T-cell (primary cell): ENCODE measurements at regions not wholly inside any gene's neighbourhood (a gene's known extent, or its start where the extent isn't known, plus 50 kb on each side); places are given as distances from the start of the nearest gene placed in this dataset.
"Not testable (repeated sequence)": the region's sequence is repeated elsewhere in the genome, so short reads cannot be mapped to it uniquely, and the experiment has no call there.

Experiments used
- ATAC-seq, 4 experiments: fragments of 200-7000 bp in 3 of 4; fragments of 150-1000 bp in 1 of 4; cut with Tn5 transposase; replicated peaks in 1 of 4; 1 replicate in 3 of 4; 2 replicates in 1 of 4; pipeline ENCODE4 v1.10.0; 2021; ENCODE audit warnings: moderate library complexity in 3 of 4, mild to moderate bottlenecking in 2 of 4, moderate number of reproducible peaks in 1 of 4
- CTCF ChIA-PET, 2 donors: fragments of 300-600 bp; sonication (Branson Sonifier 250); formaldehyde crosslinking; loops; one replicate each; lab custom pipeline; 2022; ENCODE audit warnings: antibody characterized with exemption in 2 of 2; lab: Charles Lee
- POLR2A ChIA-PET, 2 donors: fragments of 300-600 bp; sonication (Branson Sonifier 250); formaldehyde crosslinking; loops; one replicate each; lab custom pipeline; 2022; ENCODE audit warnings: antibody characterized with exemption in 2 of 2; lab: Charles Lee
- DNase-seq, 35 experiments: peaks; one replicate each; pipeline versions ENCODE4 v3.0.0 to v3.0.0-alpha.2; 2013 to 2023
- H3K27ac ChIP-seq: one replicate; pipeline ENCODE4 v1.5.1; 2013; ENCODE audit warnings: low read length
- H3K27me3 ChIP-seq, 2 experiments: replicated peaks in 1 of 2; 1 replicate in 1 of 2; 2 replicates in 1 of 2; pipeline versions ENCODE4 v1.6.1 to v1.7.0; 2013; ENCODE audit warnings: low read length in 1 of 2, mixed read lengths in 1 of 2; ENCODE audit not compliant: control insufficient read depth in 2 of 2, insufficient read depth in 2 of 2; ENCODE audit errors: extremely low read depth in 1 of 2
- H3K36me3 ChIP-seq, 2 donors: 1 replicate in 1 of 2; 2 replicates in 1 of 2; pipeline versions ENCODE4 v1.6.1 to v1.7.0; 2013; ENCODE audit warnings: low read length in 1 of 2; ENCODE audit not compliant: control insufficient read depth in 2 of 2, insufficient read depth in 1 of 2; ENCODE audit errors: extremely low read depth in 1 of 2
- H3K4me1 ChIP-seq, 2 experiments: 1 replicate in 1 of 2; 2 replicates in 1 of 2; pipeline versions ENCODE4 v1.6.1 to v1.7.0; 2013; ENCODE audit warnings: low read length in 2 of 2, mixed read lengths in 1 of 2; ENCODE audit not compliant: insufficient read depth in 2 of 2, control insufficient read depth in 1 of 2; ENCODE audit errors: extremely low read depth in 1 of 2
- H3K4me3 ChIP-seq, 2 donors: 1 replicate in 1 of 2; 2 replicates in 1 of 2; pipeline versions ENCODE4 v1.5.1 to v1.7.0; 2013; ENCODE audit warnings: mild to moderate bottlenecking in 2 of 2, low read length in 1 of 2, moderate library complexity in 1 of 2; ENCODE audit not compliant: control insufficient read depth in 1 of 2; ENCODE audit errors: extremely low read depth in 1 of 2
- H3K9me3 ChIP-seq: 2 replicates; pipeline ENCODE4 v1.7.0; 2013
- H3K27ac Mint-ChIP-seq, 2 donors: one replicate each; pipeline ENCODE4 v1.8.0; 2020 to 2021; ENCODE audit warnings: mild to moderate bottlenecking in 2 of 2, mixed read lengths in 2 of 2
- H3K27me3 Mint-ChIP-seq, 2 donors: one replicate each; pipeline ENCODE4 v1.8.0; 2021 to 2022; ENCODE audit warnings: mixed read lengths in 2 of 2
- H3K36me3 Mint-ChIP-seq: one replicate; pipeline ENCODE4 v1.8.0; 2021; ENCODE audit warnings: mixed read lengths
- H3K4me1 Mint-ChIP-seq, 3 donors: one replicate each; pipeline ENCODE4 v1.8.0; 2020 to 2022; ENCODE audit warnings: mixed read lengths in 3 of 3, mild to moderate bottlenecking in 1 of 3
- H3K4me3 Mint-ChIP-seq, 3 donors: one replicate each; pipeline ENCODE4 v1.8.0; 2020 to 2022; ENCODE audit warnings: mild to moderate bottlenecking in 3 of 3, mixed read lengths in 3 of 3, moderate library complexity in 3 of 3
- H3K9me3 Mint-ChIP-seq, 3 donors: one replicate each; pipeline ENCODE4 v1.8.0; 2020 to 2022; ENCODE audit warnings: mixed read lengths in 3 of 3
- WGBS: methylation state at CpG from one replicate; pipeline ENCODE4 v1.1.5; 2013; ENCODE audit warnings: missing lambda C conversion rate; ENCODE audit not compliant: insufficient coverage; 5-methylcytosine and 5-hydroxymethylcytosine counted together

- Histone ChIP-seq H3K9me3 (peaks cover 2% of the 10 kb centered on the region), H3K36me3 (no peaks in the 10 kb centered on the region), H3K4me3 (no peak overlapping the region), H3K4me1 (peaks cover 0 to 2% of the 10 kb centered on the region in 2 experiments), H3K27me3 (peaks cover 5 to 12% of the 10 kb centered on the region in 2 experiments), H3K27ac (no peak overlapping the region)
- ChIA-PET CTCF (no interaction called here), POLR2A (no interaction called here)
- H3K4me3 Mint-ChIP-seq = no peak overlapping the region
- ATAC-seq (no peak), DNase-seq (no peak)
- peaks cover 5% of the 10 kb centered on the region for H3K36me3 Mint-ChIP-seq
- peaks cover 3 to 6% (median 5%) of the 10 kb centered on the region in 3 donors for H3K4me1 Mint-ChIP-seq
- H3K27ac Mint-ChIP-seq = no peak overlapping the region
- H3K9me3 Mint-ChIP-seq = peaks cover 0 to 27% (median 13%) of the 10 kb centered on the region in 3 donors
- peaks cover 5 to 33% of the 10 kb centered on the region in 2 donors for H3K27me3 Mint-ChIP-seq
Observed at GRCh38 chr3:198096015-198096414, 136.0 kb downstream of the LMLN start.

DNA sequence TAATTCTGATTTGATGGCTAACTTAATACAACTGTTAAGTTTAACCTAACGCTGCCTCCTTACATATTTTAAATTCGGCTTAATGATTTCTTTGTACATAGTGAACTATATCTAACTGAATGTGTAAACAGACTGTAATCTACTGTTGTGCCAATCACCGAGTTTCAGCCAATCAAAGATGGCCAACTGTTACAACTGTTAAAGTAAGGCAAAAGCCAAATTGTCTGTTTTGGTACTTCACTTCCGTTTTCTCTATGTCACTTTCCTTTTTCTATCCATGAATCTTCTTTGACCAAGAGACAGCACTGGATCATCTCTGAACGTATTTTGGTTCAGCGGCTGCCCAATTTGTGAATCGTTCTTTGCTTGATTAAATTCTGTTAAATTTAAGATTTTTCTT lies 137.0 kb downstream of the LMLN start:
- H3K36me3 Mint-ChIP-seq = peaks cover 5% of the 10 kb centered on the region
- H3K9me3 Mint-ChIP-seq = peaks cover 0 to 27% (median 13%) of the 10 kb centered on the region in 3 donors
- no peak for ATAC-seq
- ChIA-PET CTCF (no interaction called here), POLR2A (no interaction called here)
- Histone ChIP-seq H3K27me3 (peaks cover 5 to 12% of the 10 kb centered on the region in 2 experiments), H3K36me3 (no peaks in the 10 kb centered on the region), H3K4me1 (peaks cover 0 to 2% of the 10 kb centered on the region in 2 experiments), H3K9me3 (peaks cover 2% of the 10 kb centered on the region), H3K27ac (no peak overlapping the region), H3K4me3 (no peak overlapping the region)
- no peak overlapping the region for H3K4me3 Mint-ChIP-seq
- no peak overlapping the region for H3K27ac Mint-ChIP-seq
- no CpG with 5 or more reads among the region's 7 CpGs for WGBS
- no peak for DNase-seq
- peaks cover 5 to 33% of the 10 kb centered on the region in 2 donors for H3K27me3 Mint-ChIP-seq
- H3K4me1 Mint-ChIP-seq = peaks cover 3 to 6% (median 5%) of the 10 kb centered on the region in 3 donors

DNA sequence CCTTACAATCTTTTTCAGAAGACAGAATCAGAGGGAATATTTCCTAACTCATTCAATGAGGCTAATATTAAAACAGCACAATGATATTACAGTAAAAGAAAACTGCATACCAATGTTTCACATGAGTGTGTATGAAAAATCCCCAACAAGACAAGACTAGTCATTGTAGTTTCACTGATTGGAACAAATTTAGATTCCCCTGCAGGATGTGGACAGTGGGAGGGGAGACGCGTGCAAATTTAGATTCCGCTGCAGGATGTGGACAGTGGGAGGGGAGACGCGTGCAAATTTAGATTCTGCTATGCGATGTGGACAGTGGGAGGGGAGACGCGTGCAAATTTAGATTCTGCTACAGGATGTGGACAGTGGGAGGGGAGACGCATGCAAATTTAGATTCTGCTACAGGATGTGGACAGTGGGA lies 138.7 kb downstream of the LMLN start:
- POLR2A ChIA-PET, H3K36me3 Mint-ChIP-seq, H3K27ac ChIP-seq, H3K27me3 ChIP-seq, H3K36me3 ChIP-seq, CTCF ChIA-PET, H3K4me3 ChIP-seq, H3K4me1 ChIP-seq, H3K9me3 ChIP-seq: not testable (repeated sequence)
- peak in 2 of 4 experiments; percentile 42 to 87 for ATAC-seq
- Mint-ChIP-seq H3K9me3 (peaks cover 0 to 22% (median 13%) of the 10 kb centered on the region in 3 donors), H3K4me1 (peaks cover 3 to 11% (median 6%) of the 10 kb centered on the region in 3 donors), H3K27ac (peak overlapping the region; percentile 25 to 87), H3K27me3 (peaks cover 0 to 17% of the 10 kb centered on the region in 2 donors), H3K4me3 (peak overlapping the region in 2 of 3 donors; percentile 21 to 52)
- 27% methylated on average over 1 of the region's 9 CpGs for WGBS
- DNase-seq = peak in 10 of 35 experiments; percentile 9 to 50 (median 28)

- peaks cover 0 to 15% (median 8%) of the 10 kb centered on the region in 3 donors for H3K9me3 Mint-ChIP-seq
- ATAC-seq, H3K4me1 ChIP-seq, CTCF ChIA-PET, H3K27ac Mint-ChIP-seq, H3K27me3 Mint-ChIP-seq, POLR2A ChIA-PET, H3K36me3 Mint-ChIP-seq, H3K9me3 ChIP-seq, H3K27me3 ChIP-seq, H3K36me3 ChIP-seq, H3K4me3 ChIP-seq, H3K27ac ChIP-seq: not testable (repeated sequence)
- H3K4me3 Mint-ChIP-seq = peak overlapping the region in 1 of 3 donors; percentile 29
- DNase-seq = peak in 13 of 35 experiments; percentile 9 to 76 (median 25)
- peaks cover 12 to 21% (median 13%) of the 10 kb centered on the region in 3 donors for H3K4me1 Mint-ChIP-seq
- WGBS = 0% methylated on average over 1 of the region's 10 CpGs
Observed at GRCh38 chr3:198103070-198103469, 143.1 kb downstream of the LMLN start.

DNA sequence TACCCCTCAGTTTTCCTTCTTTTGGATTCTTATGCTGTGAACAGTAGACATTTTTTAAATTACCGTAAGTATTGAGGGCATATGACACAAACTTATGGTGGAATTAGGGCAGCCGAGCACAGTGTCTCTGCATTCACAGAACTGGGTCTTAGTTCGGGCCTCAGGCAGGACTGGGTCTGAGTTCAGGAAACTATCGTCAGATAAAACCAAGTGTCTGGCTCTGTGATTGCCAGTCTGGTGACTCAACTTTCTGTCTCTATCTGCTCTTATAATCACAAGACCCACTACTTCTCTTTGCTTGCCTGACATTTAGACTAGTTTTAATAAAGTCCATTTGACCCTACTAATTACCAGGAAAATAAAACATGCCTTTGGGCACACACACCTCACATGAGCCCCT lies 146.2 kb downstream of the LMLN start:
- Histone ChIP-seq H3K36me3 (no peaks in the 10 kb centered on the region), H3K4me3 (no peak overlapping the region), H3K4me1 (peaks cover 0 to 5% of the 10 kb centered on the region in 2 experiments), H3K27me3 (peaks cover 0 to 9% of the 10 kb centered on the region in 2 experiments), H3K27ac (no peak overlapping the region), H3K9me3 (no peaks in the 10 kb centered on the region)
- H3K27me3 Mint-ChIP-seq = peaks cover 12 to 14% of the 10 kb centered on the region in 2 donors
- POLR2A ChIA-PET = no interaction called here
- ATAC-seq = no peak
- CTCF ChIA-PET = no interaction called here
- H3K4me1 Mint-ChIP-seq = peaks cover 5 to 15% (median 10%) of the 10 kb centered on the region in 3 donors
- WGBS = 91% methylated on average over 4 of the region's 4 CpGs
- no peak for DNase-seq
- H3K27ac Mint-ChIP-seq = peak overlapping the region; percentile 52 to 85
- peaks cover 0 to 12% (median 4%) of the 10 kb centered on the region in 3 donors for H3K9me3 Mint-ChIP-seq
- peak overlapping the region in 2 of 3 donors; percentile 2 to 65 for H3K4me3 Mint-ChIP-seq
- no peaks in the 10 kb centered on the region for H3K36me3 Mint-ChIP-seq

- H3K27ac Mint-ChIP-seq = no peak overlapping the region
- 20% methylated on average over 1 of the region's 6 CpGs for WGBS
- POLR2A ChIA-PET = no interaction called here
Observed at GRCh38 chr3:198107840-198108734, 148.1 kb downstream of the LMLN start.

More at GRCh38 chr3:198107840-198108734, 148.1 kb downstream of the LMLN start:
- Mint-ChIP-seq H3K4me3 (no peak overlapping the region), H3K4me1 (peaks cover 7 to 17% (median 12%) of the 10 kb centered on the region in 3 donors), H3K36me3 (peaks cover 3% of the 10 kb centered on the region), H3K9me3 (peaks cover 3 to 14% (median 7%) of the 10 kb centered on the region in 3 donors), H3K27me3 (peaks cover 15 to 25% of the 10 kb centered on the region in 2 donors)
- Histone ChIP-seq H3K27me3 (peaks cover 13 to 21% of the 10 kb centered on the region in 2 experiments), H3K36me3 (no peaks in the 10 kb centered on the region), H3K9me3 (no peaks in the 10 kb centered on the region), H3K4me1 (peaks cover 0 to 5% of the 10 kb centered on the region in 2 experiments), H3K4me3 (no peak overlapping the region), H3K27ac (no peak overlapping the region)
- no peak for ATAC-seq
- DNase-seq = no peak
- CTCF ChIA-PET = no interaction called here
